ENCODE measurements at regions not wholly inside any gene's neighbourhood (a gene's known extent, or its start where the extent isn't known, plus 50 kb on each side); places are given as distances from the start of the nearest gene placed in this dataset.

GRCh38 chr1:221072214-221072613 is 193.0 kb downstream of the HLX start:
- no peak for DNase-seq (ENCODE audit: low read depth)

GRCh38 chr1:221074332-221074731 is 195.1 kb downstream of the HLX start:
- DNase-seq (ENCODE audit: low read depth): no peak

GRCh38 chr1:221075911-221076310 is 196.7 kb downstream of the HLX start:
- DNase-seq (ENCODE audit: low read depth): no peak

GRCh38 chr1:221076391-221076811 is 197.2 kb downstream of the HLX start:
- no peak for DNase-seq (ENCODE audit: low read depth)

GRCh38 chr1:221078260-221078965 is 199.2 kb downstream of the HLX start:
- DNase-seq (ENCODE audit: low read depth): no peak

GRCh38 chr1:221083902-221084301 is 204.7 kb downstream of the HLX start:
- no peak for DNase-seq (ENCODE audit: low read depth)

- no peak for DNase-seq (ENCODE audit: low read depth)
Observed at GRCh38 chr1:221084681-221085080, 205.4 kb downstream of the HLX start.

- DNase-seq (ENCODE audit: low read depth): no peak
Observed at GRCh38 chr1:221085701-221086375, 206.6 kb downstream of the HLX start.

- no peak for DNase-seq (ENCODE audit: low read depth)
Observed at GRCh38 chr1:221087919-221088318, 208.7 kb downstream of the HLX start.

GRCh38 chr1:221089273-221089672 is 210.0 kb downstream of the HLX start:
- no peak for DNase-seq (ENCODE audit: low read depth)

- no peak for DNase-seq (ENCODE audit: low read depth)
Observed at GRCh38 chr1:221089803-221090202, 210.6 kb downstream of the HLX start.

GRCh38 chr1:221093903-221094791 is 214.9 kb downstream of the HLX start:
- DNase-seq (ENCODE audit: low read depth): no peak

- no peak for DNase-seq (ENCODE audit: low read depth)
Observed at GRCh38 chr1:221097479-221098281, 218.4 kb downstream of the HLX start.

GRCh38 chr1:221098471-221099405 is 219.5 kb downstream of the HLX start:
- DNase-seq (ENCODE audit: low read depth): no peak

- no peak for DNase-seq (ENCODE audit: low read depth)
Observed at GRCh38 chr1:221099747-221100595, 220.7 kb downstream of the HLX start.

- DNase-seq (ENCODE audit: low read depth): no peak
Observed at GRCh38 chr1:221100611-221101010, 221.4 kb downstream of the HLX start.

- DNase-seq (ENCODE audit: low read depth): no peak
Observed at GRCh38 chr1:221101807-221102605, 222.8 kb downstream of the HLX start.

- no peak for DNase-seq (ENCODE audit: low read depth)
Observed at GRCh38 chr1:221104596-221104995, 225.4 kb downstream of the HLX start.

- DNase-seq (ENCODE audit: low read depth): no peak
Observed at GRCh38 chr1:221105578-221105977, 226.3 kb downstream of the HLX start.
